ENCODE measurements at regions not wholly inside any gene's neighbourhood (a gene's known extent, or its start where the extent isn't known, plus 50 kb on each side); places are given as distances from the start of the nearest gene placed in this dataset.

DNA sequence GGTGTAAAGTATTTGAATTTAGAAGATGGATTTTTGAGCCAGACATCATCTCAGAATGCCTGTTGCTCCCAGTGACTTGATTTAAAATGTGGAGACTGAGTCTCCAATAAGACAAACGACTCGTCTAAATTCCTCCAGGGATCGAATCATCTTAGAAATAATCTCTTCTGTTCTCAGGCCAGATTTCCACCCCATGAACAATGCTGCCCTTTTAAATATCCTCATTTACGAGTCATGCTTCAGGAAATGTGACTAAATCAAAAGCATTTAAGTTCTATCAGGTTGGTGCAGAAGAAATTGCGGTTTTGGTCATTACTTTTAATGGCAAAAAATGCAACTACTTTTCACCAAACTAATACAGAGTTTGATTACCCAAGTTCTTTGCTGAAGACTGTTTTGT, 684.6 kb upstream of the SOX11 start:
- Histone ChIP-seq H3K9ac (ENCODE audit: low read depth, low read length, poor library complexity, severe bottlenecking) (no peak overlapping the region), H3K9me2 (replicated peaks; ENCODE audit: low read depth, low read length) (no peaks in the 10 kb centered on the region), H2AFZ (ENCODE audit: low read length) (no peak overlapping the region), H3K36me3 (ENCODE audit: insufficient read depth, low read length) (no peaks in the 10 kb centered on the region), H4K20me1 (ENCODE audit: insufficient read depth, low read length, poor library complexity, severe bottlenecking) (no peaks in the 10 kb centered on the region), H3K4me1 (ENCODE audit: insufficient read depth, low read length, poor library complexity, severe bottlenecking) (no peaks in the 10 kb centered on the region), H3K27me3 (ENCODE audit: insufficient read depth, low read length, poor library complexity, severe bottlenecking) (no peaks in the 10 kb centered on the region), H3F3A (ENCODE audit: low read depth) (no peaks in the 10 kb centered on the region), H3K4me2 (ENCODE audit: low read depth, low read length, poor library complexity, severe bottlenecking) (no peak overlapping the region), H3K9me3 (ENCODE audit: insufficient read depth, low read depth, low read length) (no peaks in the 10 kb centered on the region; the same call in 1 of the 2 replicates), H3K79me2 (ENCODE audit: insufficient read depth, low read length) (no peaks in the 10 kb centered on the region), H3K4me3 (ENCODE audit: low read length, poor library complexity, severe bottlenecking) (no peak overlapping the region)
- TF ChIP-seq EZH2phosphoT487 (IDR thresholded peaks at IDR 0.05; ENCODE audit: borderline replicate concordance): no peak

- Histone ChIP-seq H3K4me1 (ENCODE audit: insufficient read depth, low read length, poor library complexity, severe bottlenecking) (no peaks in the 10 kb centered on the region), H3K9me2 (replicated peaks; ENCODE audit: low read depth, low read length) (no peaks in the 10 kb centered on the region), H3K4me3 (ENCODE audit: low read length, poor library complexity, severe bottlenecking) (no peak overlapping the region), H3K79me2 (ENCODE audit: insufficient read depth, low read length) (no peaks in the 10 kb centered on the region), H2AFZ (ENCODE audit: low read length) (no peak overlapping the region), H4K20me1 (ENCODE audit: insufficient read depth, low read length, poor library complexity, severe bottlenecking) (no peaks in the 10 kb centered on the region), H3K36me3 (ENCODE audit: insufficient read depth, low read length) (no peaks in the 10 kb centered on the region), H3K9ac (ENCODE audit: low read depth, low read length, poor library complexity, severe bottlenecking) (no peak overlapping the region), H3K4me2 (ENCODE audit: low read depth, low read length, poor library complexity, severe bottlenecking) (no peak overlapping the region), H3K27me3 (ENCODE audit: insufficient read depth, low read length, poor library complexity, severe bottlenecking) (no peaks in the 10 kb centered on the region), H3F3A (ENCODE audit: low read depth) (peaks cover 10% of the 10 kb centered on the region), H3K9me3 (ENCODE audit: insufficient read depth, low read depth, low read length) (peaks cover 11% of the 10 kb centered on the region)
- TF ChIP-seq, protein P1, sequence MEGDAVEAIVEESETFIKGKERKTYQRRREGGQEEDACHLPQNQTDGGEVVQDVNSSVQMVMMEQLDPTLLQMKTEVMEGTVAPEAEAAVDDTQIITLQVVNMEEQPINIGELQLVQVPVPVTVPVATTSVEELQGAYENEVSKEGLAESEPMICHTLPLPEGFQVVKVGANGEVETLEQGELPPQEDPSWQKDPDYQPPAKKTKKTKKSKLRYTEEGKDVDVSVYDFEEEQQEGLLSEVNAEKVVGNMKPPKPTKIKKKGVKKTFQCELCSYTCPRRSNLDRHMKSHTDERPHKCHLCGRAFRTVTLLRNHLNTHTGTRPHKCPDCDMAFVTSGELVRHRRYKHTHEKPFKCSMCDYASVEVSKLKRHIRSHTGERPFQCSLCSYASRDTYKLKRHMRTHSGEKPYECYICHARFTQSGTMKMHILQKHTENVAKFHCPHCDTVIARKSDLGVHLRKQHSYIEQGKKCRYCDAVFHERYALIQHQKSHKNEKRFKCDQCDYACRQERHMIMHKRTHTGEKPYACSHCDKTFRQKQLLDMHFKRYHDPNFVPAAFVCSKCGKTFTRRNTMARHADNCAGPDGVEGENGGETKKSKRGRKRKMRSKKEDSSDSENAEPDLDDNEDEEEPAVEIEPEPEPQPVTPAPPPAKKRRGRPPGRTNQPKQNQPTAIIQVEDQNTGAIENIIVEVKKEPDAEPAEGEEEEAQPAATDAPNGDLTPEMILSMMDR (conservative IDR thresholded peaks at IDR 0.05; ENCODE audit: low read length): no peak
- no peak for TF ChIP-seq EZH2phosphoT487 (IDR thresholded peaks at IDR 0.05; ENCODE audit: borderline replicate concordance)
Observed at GRCh38 chr2:5019324-5019723, 672.9 kb upstream of the SOX11 start.

DNA sequence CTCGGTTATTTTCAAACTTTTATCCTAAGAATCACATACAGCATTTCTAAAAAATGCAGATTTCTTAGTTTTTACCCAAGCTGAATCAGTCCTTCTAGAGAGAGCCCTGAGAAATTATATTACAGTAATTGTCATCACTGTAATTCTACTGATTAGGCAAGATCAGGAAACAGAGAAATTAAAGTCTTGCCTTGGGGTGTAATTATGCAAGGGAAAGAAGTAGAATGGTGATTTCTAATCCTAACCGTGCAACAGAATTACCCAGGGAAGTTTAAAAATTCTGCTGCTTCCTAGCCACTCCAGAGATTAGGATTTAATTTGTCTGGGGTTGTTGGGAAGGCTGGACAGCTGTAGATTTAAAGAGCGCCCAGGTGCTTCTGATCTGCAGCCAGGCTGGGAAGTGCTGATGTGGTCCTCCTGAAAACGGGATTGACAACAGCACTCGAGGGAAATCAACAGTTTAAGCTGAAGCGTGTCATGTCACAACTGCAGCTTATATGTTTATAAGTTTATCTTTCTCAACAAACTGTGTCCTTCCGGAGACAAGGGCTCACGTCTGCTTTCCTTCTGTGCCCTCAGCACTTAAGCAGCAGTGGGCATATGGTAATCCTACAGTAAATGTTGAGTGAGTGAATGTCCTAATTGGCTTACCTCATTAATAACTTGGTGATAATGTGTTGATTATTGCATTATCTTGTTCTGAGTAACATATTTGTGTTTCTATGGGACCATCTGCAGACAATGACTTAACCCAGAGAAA, 671.9 kb upstream of the SOX11 start:
- TF ChIP-seq, protein P1 (conservative IDR thresholded peaks at IDR 0.05; ENCODE audit: low read length): no peak
- no peak for TF ChIP-seq EZH2phosphoT487 (IDR thresholded peaks at IDR 0.05; ENCODE audit: borderline replicate concordance)
- H3K9ac ChIP-seq (ENCODE audit: low read depth, low read length, poor library complexity, severe bottlenecking): no peak overlapping the region
- H3K9me3 ChIP-seq (ENCODE audit: insufficient read depth, low read depth, low read length): peaks cover 14% of the 10 kb centered on the region
- H3K79me2 ChIP-seq (ENCODE audit: insufficient read depth, low read length): no peaks in the 10 kb centered on the region
- H4K20me1 ChIP-seq (ENCODE audit: insufficient read depth, low read length, poor library complexity, severe bottlenecking): no peaks in the 10 kb centered on the region
- peaks cover 10% of the 10 kb centered on the region for H3F3A ChIP-seq (ENCODE audit: low read depth)
- no peaks in the 10 kb centered on the region for H3K4me1 ChIP-seq (ENCODE audit: insufficient read depth, low read length, poor library complexity, severe bottlenecking)
- no peak overlapping the region for H2AFZ ChIP-seq (ENCODE audit: low read length)
- H3K36me3 ChIP-seq (ENCODE audit: insufficient read depth, low read length): no peaks in the 10 kb centered on the region
- no peak overlapping the region for H3K4me2 ChIP-seq (ENCODE audit: low read depth, low read length, poor library complexity, severe bottlenecking)
- no peaks in the 10 kb centered on the region for H3K9me2 ChIP-seq (replicated peaks; ENCODE audit: low read depth, low read length)
- H3K27me3 ChIP-seq (ENCODE audit: insufficient read depth, low read length, poor library complexity, severe bottlenecking): no peaks in the 10 kb centered on the region
- no peak overlapping the region for H3K4me3 ChIP-seq (ENCODE audit: low read length, poor library complexity, severe bottlenecking)

DNA sequence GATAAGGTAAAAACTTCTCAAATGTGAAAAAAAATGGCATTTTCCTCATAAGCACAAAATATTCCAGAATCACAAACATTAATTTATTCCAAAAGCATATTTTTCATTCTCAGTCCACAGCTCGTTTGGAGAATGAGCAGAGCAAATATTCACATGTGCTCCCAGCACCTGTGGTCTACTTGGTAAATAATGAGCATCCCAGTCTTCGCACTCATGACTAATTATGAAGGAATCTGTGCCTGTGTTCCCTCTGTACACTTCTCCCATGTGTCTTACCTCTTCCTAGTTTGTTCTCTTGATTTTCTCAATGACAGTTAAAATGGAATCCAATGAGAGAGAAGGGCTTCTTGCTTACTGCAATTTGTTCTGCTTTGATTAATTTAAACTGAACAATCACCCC, 671.0 kb upstream of the SOX11 start:
- Histone ChIP-seq H3F3A (ENCODE audit: low read depth) (peaks cover 10% of the 10 kb centered on the region), H3K9ac (ENCODE audit: low read depth, low read length, poor library complexity, severe bottlenecking) (no peak overlapping the region), H3K4me1 (ENCODE audit: insufficient read depth, low read length, poor library complexity, severe bottlenecking) (no peaks in the 10 kb centered on the region), H3K27me3 (ENCODE audit: insufficient read depth, low read length, poor library complexity, severe bottlenecking) (no peaks in the 10 kb centered on the region), H3K79me2 (ENCODE audit: insufficient read depth, low read length) (no peaks in the 10 kb centered on the region), H4K20me1 (ENCODE audit: insufficient read depth, low read length, poor library complexity, severe bottlenecking) (no peaks in the 10 kb centered on the region), H3K4me3 (ENCODE audit: low read length, poor library complexity, severe bottlenecking) (no peak overlapping the region), H3K9me2 (replicated peaks; ENCODE audit: low read depth, low read length) (no peaks in the 10 kb centered on the region), H3K4me2 (ENCODE audit: low read depth, low read length, poor library complexity, severe bottlenecking) (no peak overlapping the region), H3K36me3 (ENCODE audit: insufficient read depth, low read length) (no peaks in the 10 kb centered on the region), H2AFZ (ENCODE audit: low read length) (no peak overlapping the region), H3K9me3 (ENCODE audit: insufficient read depth, low read depth, low read length) (peaks cover 14% of the 10 kb centered on the region)
- no peak for TF ChIP-seq EZH2phosphoT487 (IDR thresholded peaks at IDR 0.05; ENCODE audit: borderline replicate concordance)
- TF ChIP-seq, protein P1 (conservative IDR thresholded peaks at IDR 0.05; ENCODE audit: low read length): no peak
